ENCODE measurements at regions not wholly inside any gene's neighbourhood (a gene's known extent, or its start where the extent isn't known, plus 50 kb on each side); places are given as distances from the start of the nearest gene placed in this dataset.
A peak's percentile ranks its signal among the peaks of the same experiment; 100 is the strongest.

DNA sequence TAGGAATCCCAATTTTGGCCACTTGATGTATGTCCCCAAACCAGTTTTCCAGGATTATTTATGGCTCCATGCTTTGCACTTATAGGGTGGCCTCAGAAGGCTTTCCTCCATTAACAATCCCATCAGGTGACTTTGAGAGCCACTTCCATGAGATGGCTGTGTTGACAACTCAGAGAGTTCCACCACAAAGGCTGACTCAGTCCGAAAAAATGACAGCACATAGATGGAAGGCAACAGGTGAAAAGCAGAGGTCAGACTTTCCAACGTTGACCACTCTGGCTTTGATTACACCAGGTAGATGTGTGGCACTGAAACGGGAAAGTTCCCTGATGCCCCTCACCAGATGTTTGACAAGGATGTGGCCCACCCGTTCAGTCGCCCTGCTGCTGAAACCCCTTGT lies 431.4 kb upstream of the TNP1 start:
- peak; percentile 55 for FAIRE-seq
- TF ChIP-seq CTCF (IDR thresholded peaks at IDR 0.05; ENCODE audit: insufficient read depth, low read length, severe bottlenecking), result no peak
- no peak for DNase-seq (ENCODE audit: low read depth)

GRCh38 chr2:217290467-217290866 lies 430.6 kb upstream of the TNP1 start:
- DNase-seq (ENCODE audit: low read depth) (no peak), FAIRE-seq (no peak)
- H3K27me3 ChIP-seq (ENCODE audit: control insufficient read depth, insufficient read depth, low read length), result no peaks in the 10 kb centered on the region
- TF ChIP-seq CTCF (IDR thresholded peaks at IDR 0.05; ENCODE audit: insufficient read depth, low read length, severe bottlenecking), result no peak
- no peaks in the 10 kb centered on the region for H3K36me3 ChIP-seq (ENCODE audit: control insufficient read depth, insufficient read depth, low read length)
- no peak overlapping the region for H3K4me3 ChIP-seq (ENCODE audit: low read depth, low read length)

More for the DNA sequence above, 431.4 kb upstream of the TNP1 start:
- no peak overlapping the region for H3K4me3 ChIP-seq (ENCODE audit: low read depth, low read length)
- no peaks in the 10 kb centered on the region for H3K36me3 ChIP-seq (ENCODE audit: control insufficient read depth, insufficient read depth, low read length)
- H3K27me3 ChIP-seq (ENCODE audit: control insufficient read depth, insufficient read depth, low read length), result no peaks in the 10 kb centered on the region

- H3K27me3 ChIP-seq (ENCODE audit: control insufficient read depth, insufficient read depth, low read length), result no peaks in the 10 kb centered on the region
- H3K4me3 ChIP-seq (ENCODE audit: low read depth, low read length), result no peak overlapping the region
- DNase-seq (ENCODE audit: low read depth), result peak; percentile 65
- no peak for FAIRE-seq
- H3K36me3 ChIP-seq (ENCODE audit: control insufficient read depth, insufficient read depth, low read length), result no peaks in the 10 kb centered on the region
- no peak for TF ChIP-seq CTCF (IDR thresholded peaks at IDR 0.05; ENCODE audit: insufficient read depth, low read length, severe bottlenecking)
These were observed 430.0 kb upstream of the TNP1 start for GRCh38 chr2:217289907-217290280.

DNA sequence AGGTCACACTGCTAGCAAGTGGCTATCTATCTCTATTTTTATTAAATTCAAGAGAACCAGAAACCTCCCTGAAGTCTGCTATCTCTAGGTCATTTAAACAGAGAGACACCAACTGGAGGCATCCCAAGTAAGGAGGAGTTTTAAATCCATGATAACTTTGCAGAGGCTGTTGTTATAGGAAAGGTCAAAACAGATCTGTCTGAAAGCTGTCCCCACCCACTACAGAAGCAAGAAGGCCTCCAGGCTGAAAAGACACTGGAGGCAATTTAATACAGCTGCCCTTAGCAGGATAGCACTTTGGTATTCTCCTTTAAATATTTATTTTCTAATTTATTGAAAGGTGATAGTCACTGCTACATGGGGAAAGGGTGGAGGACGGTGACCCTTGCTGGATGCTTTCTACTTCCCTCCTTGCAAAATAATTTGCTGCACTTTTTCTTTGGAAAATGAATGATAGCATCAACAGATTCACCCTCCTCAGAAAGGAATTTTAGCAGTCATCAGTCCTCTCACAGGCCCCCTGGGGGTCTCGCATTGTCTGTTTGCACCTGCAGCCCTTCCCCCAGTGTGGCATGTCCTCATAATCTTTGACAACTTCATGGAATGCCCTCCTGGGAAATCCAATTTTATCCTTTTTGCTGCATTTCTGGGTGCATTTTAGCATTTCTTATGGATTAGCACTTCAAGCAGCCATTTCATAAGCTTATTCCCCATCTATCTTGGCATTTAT lies 429.5 kb upstream of the TNP1 start:
- Histone ChIP-seq H3K27me3 (ENCODE audit: control insufficient read depth, insufficient read depth, low read length) (no peaks in the 10 kb centered on the region), H3K36me3 (ENCODE audit: control insufficient read depth, insufficient read depth, low read length) (no peaks in the 10 kb centered on the region), H3K4me3 (ENCODE audit: low read depth, low read length) (no peak overlapping the region)
- no peak for DNase-seq (ENCODE audit: low read depth)
- no peak for FAIRE-seq
- no peak for TF ChIP-seq CTCF (IDR thresholded peaks at IDR 0.05; ENCODE audit: insufficient read depth, low read length, severe bottlenecking)

DNA sequence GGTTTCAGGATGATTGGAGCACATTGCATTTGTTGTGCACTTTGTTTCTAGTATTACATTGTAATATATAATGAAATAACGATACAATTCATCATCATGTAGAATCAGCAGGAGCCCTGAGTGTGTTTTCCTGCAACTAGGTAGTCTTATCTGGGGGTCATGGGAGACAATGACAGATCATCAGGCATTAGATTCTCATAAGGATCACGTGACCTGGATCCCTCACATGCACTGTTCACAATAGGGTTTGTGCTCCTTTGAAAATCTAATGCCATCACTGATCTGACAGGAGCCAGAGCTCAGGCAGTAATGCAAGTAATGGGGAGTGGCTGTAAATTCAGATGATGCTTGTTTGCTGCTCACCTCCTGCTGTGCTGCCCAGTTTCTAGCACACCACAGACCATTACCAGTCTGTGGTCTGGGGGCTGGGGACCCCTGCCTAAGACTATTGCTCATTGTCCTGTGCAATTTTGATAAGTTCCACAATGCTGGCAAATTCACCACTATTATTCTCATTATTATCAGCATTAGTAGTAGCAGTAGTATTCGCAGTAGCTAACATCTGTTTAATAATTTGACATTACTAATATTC lies 428.7 kb upstream of the TNP1 start:
- no peak overlapping the region for H3K4me3 ChIP-seq (ENCODE audit: low read depth, low read length)
- FAIRE-seq (no peak), DNase-seq (ENCODE audit: low read depth) (no peak)
- TF ChIP-seq CTCF (IDR thresholded peaks at IDR 0.05; ENCODE audit: insufficient read depth, low read length, severe bottlenecking), result no peak
- no peaks in the 10 kb centered on the region for H3K27me3 ChIP-seq (ENCODE audit: control insufficient read depth, insufficient read depth, low read length)
- H3K36me3 ChIP-seq (ENCODE audit: control insufficient read depth, insufficient read depth, low read length), result no peaks in the 10 kb centered on the region

DNA sequence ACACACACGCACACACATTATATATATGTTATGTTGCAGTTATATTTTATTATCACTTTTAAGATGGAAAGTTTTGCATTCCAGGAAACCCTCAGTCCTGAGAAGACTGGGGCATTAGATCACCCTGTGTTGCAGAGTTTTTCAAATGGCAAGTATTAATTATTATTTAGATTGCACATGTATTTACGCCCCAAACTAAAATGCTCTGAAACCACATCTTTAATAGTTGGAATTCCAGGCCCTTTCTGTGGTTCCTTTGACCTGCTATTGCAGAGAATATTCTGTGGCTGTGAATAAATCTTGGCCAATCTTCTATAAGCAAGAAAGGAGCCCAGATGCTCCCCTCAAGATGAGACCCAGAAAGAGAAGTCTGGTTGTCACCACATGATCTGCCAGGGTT lies 427.0 kb upstream of the TNP1 start:
- FAIRE-seq (no peak), DNase-seq (ENCODE audit: low read depth) (no peak)
- no peaks in the 10 kb centered on the region for H3K36me3 ChIP-seq (ENCODE audit: control insufficient read depth, insufficient read depth, low read length)
- H3K4me3 ChIP-seq (ENCODE audit: low read depth, low read length), result no peak overlapping the region
- H3K27me3 ChIP-seq (ENCODE audit: control insufficient read depth, insufficient read depth, low read length), result no peaks in the 10 kb centered on the region
- TF ChIP-seq CTCF (IDR thresholded peaks at IDR 0.05; ENCODE audit: insufficient read depth, low read length, severe bottlenecking), result no peak

All from bronchial epithelial cell (primary cell).